IgD-negative memory B cell (primary cell): ENCODE measurements at regions not wholly inside any gene's neighbourhood (a gene's known extent, or its start where the extent isn't known, plus 50 kb on each side); places are given as distances from the start of the nearest gene placed in this dataset.
A peak's percentile ranks its signal among the peaks of the same experiment; 100 is the strongest.

Source experiments
- H3K27ac Mint-ChIP-seq, 3 donors: one replicate each; pipeline ENCODE4 v1.8.0; 2020 to 2022; ENCODE audit warnings: mild to moderate bottlenecking in 3 of 3, mixed read lengths in 3 of 3, moderate library complexity in 1 of 3
- H3K27me3 Mint-ChIP-seq: one replicate; pipeline ENCODE4 v1.8.0; 2021; ENCODE audit warnings: mixed read lengths
- H3K36me3 Mint-ChIP-seq: one replicate; pipeline ENCODE4 v1.8.0; 2020; ENCODE audit warnings: mild to moderate bottlenecking, mixed read lengths
- H3K4me1 Mint-ChIP-seq, 3 donors: one replicate each; pipeline ENCODE4 v1.8.0; 2020 to 2022; ENCODE audit warnings: mixed read lengths in 3 of 3, mild to moderate bottlenecking in 1 of 3
- H3K4me3 Mint-ChIP-seq, 4 donors: one replicate each; pipeline ENCODE4 v1.8.0; 2020 to 2022; ENCODE audit warnings: mild to moderate bottlenecking in 4 of 4, mixed read lengths in 4 of 4, moderate library complexity in 3 of 4
- H3K9me3 Mint-ChIP-seq, 3 donors: one replicate each; pipeline ENCODE4 v1.8.0; 2020 to 2021; ENCODE audit warnings: mixed read lengths in 3 of 3, mild to moderate bottlenecking in 1 of 3

DNA sequence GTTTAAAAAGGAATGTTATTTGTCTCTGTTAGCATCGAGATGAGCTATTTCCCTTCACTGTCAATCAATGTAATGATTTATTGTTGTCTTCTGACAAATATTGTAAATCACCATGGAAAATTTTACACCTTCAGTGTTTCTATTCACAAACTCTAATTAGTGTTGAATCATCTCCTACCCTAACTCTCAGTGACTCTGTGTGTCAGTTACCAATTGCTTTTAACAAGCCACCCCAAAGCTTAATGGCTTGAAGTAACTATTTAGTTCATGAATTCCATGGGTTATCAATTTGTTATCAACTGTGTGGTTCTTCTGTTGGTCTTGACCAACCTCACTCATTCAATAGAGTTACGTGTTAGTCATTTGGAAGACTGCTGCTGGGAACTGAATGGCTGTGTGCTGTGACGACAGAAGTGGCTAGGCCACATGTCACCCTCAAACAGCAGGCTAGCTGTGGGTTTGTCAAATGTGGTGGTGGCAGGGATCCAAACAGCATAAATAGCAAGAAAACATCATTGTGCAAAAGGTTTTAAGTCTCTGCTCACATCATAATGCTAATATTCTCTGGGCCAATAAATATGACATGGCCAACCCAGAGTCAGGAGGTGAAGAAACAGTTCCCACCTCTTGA is 910.8 kb upstream of the CDH2 start:
- Mint-ChIP-seq H3K27me3 (no peaks in the 10 kb centered on the region), H3K36me3 (no peaks in the 10 kb centered on the region), H3K4me3 (no peak overlapping the region), H3K27ac (no peak overlapping the region), H3K4me1 (no peaks in the 10 kb centered on the region), H3K9me3 (peaks cover 2 to 12% (median 2%) of the 10 kb centered on the region in 3 donors)

DNA sequence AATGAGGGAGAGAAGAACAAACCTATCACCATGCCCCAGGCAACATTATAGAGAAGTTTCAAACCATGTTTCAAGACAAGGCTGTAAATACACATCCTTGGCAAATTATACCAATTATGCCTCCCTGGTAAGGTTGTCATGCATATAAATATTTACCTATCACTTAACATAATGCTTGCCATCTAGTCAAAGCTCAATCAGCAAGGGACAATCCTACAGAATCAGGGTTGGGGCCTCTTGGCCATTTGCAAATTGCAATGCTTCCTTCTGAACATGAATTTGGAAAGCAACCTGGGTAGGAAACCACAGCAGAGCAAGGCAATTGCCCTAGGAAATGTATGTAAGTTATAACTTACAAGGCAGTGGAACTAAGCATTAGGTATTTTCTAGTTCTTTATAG is 907.2 kb upstream of the CDH2 start:
- Mint-ChIP-seq H3K27ac (no peak overlapping the region), H3K36me3 (no peaks in the 10 kb centered on the region), H3K27me3 (no peaks in the 10 kb centered on the region), H3K9me3 (peaks cover 2 to 5% (median 2%) of the 10 kb centered on the region in 3 donors), H3K4me1 (no peaks in the 10 kb centered on the region), H3K4me3 (no peak overlapping the region)

DNA sequence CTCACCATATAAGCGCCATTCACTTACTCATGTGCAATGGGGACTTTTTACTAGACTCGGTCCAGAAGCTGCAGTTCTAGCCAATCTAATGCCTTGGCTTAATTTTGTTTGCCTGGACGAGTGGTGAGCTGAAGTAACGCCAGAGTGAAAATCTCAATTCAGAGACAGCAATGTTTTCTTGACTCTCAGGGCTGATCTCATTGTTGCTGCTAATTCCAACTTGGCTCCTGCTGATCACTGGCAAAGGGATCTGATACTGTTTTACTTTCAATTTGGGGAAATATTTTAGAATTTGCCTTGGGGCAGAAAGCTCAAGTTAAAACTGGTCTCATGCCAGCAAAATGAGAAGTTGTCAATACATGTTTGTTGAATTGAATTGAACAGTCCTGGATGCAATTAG is 906.6 kb upstream of the CDH2 start:
- no peaks in the 10 kb centered on the region for H3K27me3 Mint-ChIP-seq
- no peak overlapping the region for H3K4me3 Mint-ChIP-seq
- H3K9me3 Mint-ChIP-seq = peaks cover 2 to 6% (median 2%) of the 10 kb centered on the region in 3 donors
- no peaks in the 10 kb centered on the region for H3K36me3 Mint-ChIP-seq
- H3K27ac Mint-ChIP-seq = no peak overlapping the region
- H3K4me1 Mint-ChIP-seq = no peaks in the 10 kb centered on the region

DNA sequence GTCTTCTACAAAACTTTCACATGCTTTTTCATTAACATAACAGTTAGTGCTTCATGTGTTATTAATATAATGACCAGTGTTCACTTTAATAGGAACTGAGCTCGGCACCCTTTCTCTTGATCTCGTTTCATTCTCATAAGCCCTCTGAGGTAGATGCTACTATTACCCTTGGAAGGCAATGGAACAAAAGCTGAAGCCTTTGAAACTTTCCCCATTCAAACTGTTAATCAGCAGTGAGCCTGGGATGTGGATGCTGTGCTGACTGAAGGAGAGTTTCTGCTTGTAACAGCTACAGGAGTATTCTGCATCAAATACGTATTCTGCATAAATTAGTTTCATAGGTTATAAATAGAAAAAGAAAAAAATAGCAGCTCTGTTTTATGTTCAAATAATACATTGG is 904.0 kb upstream of the CDH2 start:
- peaks cover 1 to 8% (median 3%) of the 10 kb centered on the region in 3 donors for H3K9me3 Mint-ChIP-seq
- H3K4me1 Mint-ChIP-seq = no peaks in the 10 kb centered on the region
- H3K27ac Mint-ChIP-seq = no peak overlapping the region
- no peaks in the 10 kb centered on the region for H3K27me3 Mint-ChIP-seq
- no peaks in the 10 kb centered on the region for H3K36me3 Mint-ChIP-seq
- no peak overlapping the region for H3K4me3 Mint-ChIP-seq

DNA sequence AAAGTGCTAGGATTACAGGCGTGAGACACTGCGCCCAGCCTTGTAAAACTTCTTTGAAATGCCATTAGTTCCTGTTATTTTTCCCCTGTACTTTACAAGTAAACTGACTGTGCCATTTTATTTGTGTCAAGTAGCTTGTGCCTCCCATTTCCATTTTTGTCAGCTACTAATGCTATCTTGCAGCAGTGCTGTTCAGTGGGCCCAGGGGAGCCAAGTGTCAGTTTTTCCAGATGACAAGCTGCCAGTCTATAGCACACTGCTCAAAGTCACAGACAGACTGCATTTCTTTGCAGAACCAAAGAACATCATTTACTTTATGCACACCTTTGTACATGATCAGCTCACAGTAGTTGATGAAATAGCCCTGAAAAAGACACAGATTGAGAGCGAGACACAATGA is 901.3 kb upstream of the CDH2 start:
- no peaks in the 10 kb centered on the region for H3K4me1 Mint-ChIP-seq
- H3K4me3 Mint-ChIP-seq = peak overlapping the region in 1 of 4 donors; percentile 9
- H3K27me3 Mint-ChIP-seq = no peaks in the 10 kb centered on the region
- peaks cover 1 to 8% (median 3%) of the 10 kb centered on the region in 3 donors for H3K9me3 Mint-ChIP-seq
- no peaks in the 10 kb centered on the region for H3K36me3 Mint-ChIP-seq
- no peak overlapping the region for H3K27ac Mint-ChIP-seq

DNA sequence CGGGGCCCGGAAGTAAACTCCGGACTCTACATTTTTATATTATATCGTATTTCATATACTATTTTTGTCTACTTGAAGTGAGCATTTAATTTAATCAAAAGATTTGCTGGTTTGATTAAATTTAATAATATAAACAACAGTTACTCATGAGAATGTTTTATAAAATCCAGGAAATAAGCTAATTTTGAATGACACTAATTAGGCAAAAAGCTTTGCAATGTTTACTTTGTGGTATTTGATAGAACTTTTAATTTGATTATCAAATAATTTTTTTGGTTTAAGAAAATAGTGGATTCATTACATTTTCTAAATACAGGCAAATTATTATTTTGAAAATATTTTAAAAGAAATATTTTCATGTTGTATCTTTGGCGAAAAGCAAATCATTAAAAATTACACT is 900.4 kb upstream of the CDH2 start:
- Mint-ChIP-seq H3K4me3 (no peak overlapping the region), H3K9me3 (peaks cover 1 to 10% (median 3%) of the 10 kb centered on the region in 3 donors), H3K36me3 (no peaks in the 10 kb centered on the region), H3K27ac (no peak overlapping the region), H3K4me1 (no peaks in the 10 kb centered on the region), H3K27me3 (no peaks in the 10 kb centered on the region)

DNA sequence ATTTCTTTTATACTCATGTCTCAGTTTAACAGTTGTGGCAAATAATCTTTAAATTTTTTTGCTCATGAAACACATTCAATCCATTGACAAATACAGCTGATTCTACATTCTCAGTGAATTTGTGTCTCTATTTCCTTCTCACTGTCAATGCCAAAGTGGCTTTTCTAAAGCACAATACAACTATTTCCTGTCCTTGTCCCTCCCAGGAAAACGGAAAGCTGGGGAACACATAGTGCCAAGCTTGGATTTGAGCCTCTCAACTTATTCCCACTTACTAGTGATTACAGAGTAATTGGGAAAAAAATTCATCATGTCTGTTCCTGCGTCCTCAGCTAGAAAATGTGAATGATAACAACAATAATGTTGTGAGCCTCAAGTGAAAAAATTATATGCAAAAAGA is 899.7 kb upstream of the CDH2 start:
- Mint-ChIP-seq H3K4me1 (no peaks in the 10 kb centered on the region), H3K36me3 (no peaks in the 10 kb centered on the region), H3K27ac (no peak overlapping the region), H3K4me3 (no peak overlapping the region), H3K27me3 (no peaks in the 10 kb centered on the region), H3K9me3 (peaks cover 1 to 17% (median 3%) of the 10 kb centered on the region in 3 donors)

DNA sequence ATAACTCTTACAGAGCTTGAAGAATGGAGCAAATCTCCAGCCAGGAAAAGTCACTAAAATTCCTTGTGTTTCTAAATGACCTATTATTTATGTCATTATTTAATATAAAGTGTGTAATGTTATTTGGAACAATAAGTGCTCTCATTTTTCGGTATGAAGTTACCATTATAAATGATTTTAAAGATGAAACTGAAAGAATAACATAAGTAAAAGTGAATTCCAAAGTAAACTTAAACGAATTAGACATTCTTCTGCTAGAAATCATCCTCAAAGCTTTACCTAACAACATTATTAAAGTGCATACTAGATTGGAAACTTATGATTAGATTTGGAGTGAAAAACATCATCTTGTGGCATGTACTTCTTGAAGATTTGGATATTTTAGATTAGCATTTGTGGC is 897.2 kb upstream of the CDH2 start:
- no peaks in the 10 kb centered on the region for H3K36me3 Mint-ChIP-seq
- H3K4me3 Mint-ChIP-seq = no peak overlapping the region
- peaks cover 3 to 17% (median 4%) of the 10 kb centered on the region in 3 donors for H3K9me3 Mint-ChIP-seq
- H3K27me3 Mint-ChIP-seq = no peaks in the 10 kb centered on the region
- no peak overlapping the region for H3K27ac Mint-ChIP-seq
- H3K4me1 Mint-ChIP-seq = no peaks in the 10 kb centered on the region

DNA sequence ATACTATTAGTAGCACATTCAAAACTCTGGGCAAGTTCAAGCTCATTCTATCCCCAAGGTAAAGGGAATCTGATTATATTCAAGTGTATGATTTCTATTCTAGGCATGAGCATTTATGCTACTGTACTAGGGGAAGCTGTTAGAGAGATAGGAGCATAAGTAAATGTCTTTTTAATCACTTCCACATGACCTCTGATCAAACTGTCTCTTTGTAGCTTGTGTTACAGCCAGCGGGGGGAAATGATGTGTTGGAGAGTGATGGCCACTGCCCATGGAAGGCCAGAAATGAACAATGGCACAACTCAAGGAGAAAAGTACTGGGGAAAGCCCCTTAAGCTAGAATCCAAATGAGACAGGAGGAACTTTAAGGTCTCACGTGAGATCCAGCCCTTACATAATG is 894.9 kb upstream of the CDH2 start:
- peaks cover 0 to 13% (median 5%) of the 10 kb centered on the region in 3 donors for H3K9me3 Mint-ChIP-seq
- H3K27ac Mint-ChIP-seq = no peak overlapping the region
- no peaks in the 10 kb centered on the region for H3K36me3 Mint-ChIP-seq
- H3K4me1 Mint-ChIP-seq = no peaks in the 10 kb centered on the region
- no peak overlapping the region for H3K4me3 Mint-ChIP-seq
- H3K27me3 Mint-ChIP-seq = no peaks in the 10 kb centered on the region

DNA sequence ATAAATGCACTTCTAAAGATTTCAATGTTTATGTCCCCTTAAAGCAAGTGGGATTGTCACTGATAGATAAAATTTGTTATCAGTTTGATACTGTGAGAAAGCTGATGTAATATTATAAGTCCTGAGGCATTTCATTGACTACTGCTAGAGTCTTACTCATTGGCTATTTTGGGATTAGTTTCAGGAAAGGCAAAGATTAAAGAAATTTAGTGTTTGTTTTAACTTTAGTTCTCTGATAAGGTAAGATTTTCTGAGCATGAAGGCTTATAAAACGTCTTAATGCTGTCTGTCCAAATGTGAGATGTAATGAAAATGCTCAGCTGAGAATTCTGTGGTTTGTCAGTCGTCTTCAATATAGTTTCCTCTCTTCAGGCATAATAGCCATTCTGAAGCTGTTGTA is 886.4 kb upstream of the CDH2 start:
- Mint-ChIP-seq H3K27ac (no peak overlapping the region), H3K27me3 (no peaks in the 10 kb centered on the region), H3K4me3 (no peak overlapping the region), H3K9me3 (peaks cover 1 to 12% (median 3%) of the 10 kb centered on the region in 3 donors), H3K36me3 (no peaks in the 10 kb centered on the region), H3K4me1 (no peaks in the 10 kb centered on the region)

DNA sequence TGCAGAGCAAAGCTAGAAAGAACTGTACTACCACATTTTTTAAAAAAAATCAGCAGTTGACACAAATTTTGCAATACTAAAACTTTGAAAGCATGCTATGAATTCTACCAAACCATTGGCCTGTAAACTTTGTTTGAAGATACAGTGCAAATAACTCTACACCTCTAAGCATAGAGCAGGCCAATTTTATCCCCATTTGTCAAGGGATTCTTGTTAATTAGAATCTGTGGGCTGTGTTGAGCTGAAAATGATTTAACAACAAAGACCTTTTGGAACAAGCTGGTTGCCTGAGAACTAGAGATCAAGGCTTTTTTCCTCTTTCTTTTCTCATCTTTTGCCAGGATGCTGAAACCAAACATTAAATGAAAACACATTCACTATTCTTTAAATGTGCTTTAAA is 886.0 kb upstream of the CDH2 start:
- Mint-ChIP-seq H3K9me3 (peaks cover 0 to 12% (median 1%) of the 10 kb centered on the region in 3 donors), H3K4me1 (no peaks in the 10 kb centered on the region), H3K4me3 (no peak overlapping the region), H3K27ac (no peak overlapping the region), H3K27me3 (no peaks in the 10 kb centered on the region), H3K36me3 (no peaks in the 10 kb centered on the region)

DNA sequence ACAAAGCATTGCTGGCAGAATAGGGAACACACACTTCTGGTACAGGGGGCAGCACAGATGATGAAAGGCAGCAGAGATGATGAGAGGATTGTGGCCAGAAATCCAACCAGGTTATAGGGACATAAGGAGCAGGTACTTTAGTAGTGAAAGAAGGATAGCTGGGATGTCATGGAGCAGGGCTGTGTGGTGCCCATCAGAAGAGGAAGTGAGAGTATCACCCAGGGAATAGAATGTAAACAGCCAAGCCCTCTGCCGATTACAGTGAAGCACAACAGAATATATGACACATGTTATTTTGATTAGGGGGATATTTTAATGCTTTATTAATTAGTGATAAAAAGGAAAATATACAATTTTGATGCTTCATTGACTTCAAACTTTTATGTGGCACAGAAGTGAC is 883.4 kb upstream of the CDH2 start:
- H3K27ac Mint-ChIP-seq = no peak overlapping the region
- H3K27me3 Mint-ChIP-seq = no peaks in the 10 kb centered on the region
- H3K4me3 Mint-ChIP-seq = no peak overlapping the region
- no peaks in the 10 kb centered on the region for H3K4me1 Mint-ChIP-seq
- peaks cover 0 to 9% (median 1%) of the 10 kb centered on the region in 3 donors for H3K9me3 Mint-ChIP-seq
- H3K36me3 Mint-ChIP-seq = no peaks in the 10 kb centered on the region

DNA sequence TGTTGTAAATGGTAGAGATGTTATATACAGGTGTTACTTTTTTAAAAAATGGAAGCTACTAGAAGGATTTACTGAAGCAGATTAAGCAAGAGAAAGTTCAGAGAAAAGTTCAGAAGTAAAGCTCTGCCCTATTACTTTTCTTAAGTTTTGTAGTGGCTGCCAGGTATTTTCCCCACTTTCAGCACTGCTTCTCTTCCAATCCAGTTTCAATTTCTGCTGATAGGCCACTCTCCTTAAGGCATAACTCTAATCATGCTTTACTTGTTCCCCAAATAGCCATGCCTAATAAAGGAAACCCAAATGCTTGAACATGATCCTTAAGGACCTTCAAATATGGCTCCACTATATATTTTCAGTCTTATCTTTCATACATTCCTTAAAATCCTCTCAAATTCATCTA is 880.8 kb upstream of the CDH2 start:
- Mint-ChIP-seq H3K9me3 (peaks cover 0 to 9% (median 1%) of the 10 kb centered on the region in 3 donors), H3K27me3 (no peaks in the 10 kb centered on the region)

DNA sequence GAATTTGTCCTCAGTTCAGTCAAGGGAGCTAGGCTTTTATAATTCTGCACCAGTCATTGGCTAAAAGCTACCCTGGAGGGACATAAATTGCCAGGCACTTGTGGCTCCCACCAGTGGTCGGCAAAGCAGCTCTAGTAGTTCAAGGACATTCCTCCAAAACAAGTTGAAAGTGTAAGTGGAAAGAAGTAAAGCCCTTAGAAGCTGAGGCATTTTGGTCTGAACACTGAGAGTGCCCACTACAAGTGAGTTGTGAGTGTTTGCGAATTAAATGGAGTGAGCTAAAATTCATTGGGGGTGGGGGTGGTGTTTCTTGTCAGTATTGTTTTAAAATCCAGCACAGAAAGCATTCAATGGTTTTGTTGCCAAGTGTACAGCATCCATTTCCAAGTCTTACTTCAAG is 879.9 kb upstream of the CDH2 start:
- Mint-ChIP-seq H3K27me3 (no peaks in the 10 kb centered on the region), H3K27ac (no peak overlapping the region), H3K9me3 (peaks cover 0 to 6% (median 1%) of the 10 kb centered on the region in 3 donors), H3K36me3 (no peaks in the 10 kb centered on the region), H3K4me1 (no peaks in the 10 kb centered on the region), H3K4me3 (no peak overlapping the region)

More for the DNA sequence above, 880.8 kb upstream of the CDH2 start:
- H3K4me3 Mint-ChIP-seq = no peak overlapping the region
- no peak overlapping the region for H3K27ac Mint-ChIP-seq
- H3K36me3 Mint-ChIP-seq = no peaks in the 10 kb centered on the region
- no peaks in the 10 kb centered on the region for H3K4me1 Mint-ChIP-seq

DNA sequence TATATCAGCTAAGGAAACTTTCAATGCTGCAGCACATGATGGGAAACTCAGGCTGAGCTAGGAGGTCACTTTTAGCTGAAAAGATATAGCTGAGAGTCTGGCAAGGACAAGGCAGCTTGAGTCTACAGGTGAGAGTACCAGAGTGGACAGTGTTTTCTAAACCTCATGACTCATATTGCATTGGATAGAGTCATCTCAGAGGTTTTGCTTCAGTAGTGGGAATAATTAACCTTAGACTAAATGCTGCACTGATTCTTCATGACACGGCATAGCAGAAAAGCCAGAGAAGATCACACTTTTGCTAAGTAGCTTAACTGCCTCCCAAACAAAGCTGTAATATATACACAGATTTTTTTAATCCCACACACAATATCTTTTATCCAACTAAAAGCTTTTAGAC is 865.0 kb upstream of the CDH2 start:
- Mint-ChIP-seq H3K27ac (no peak overlapping the region), H3K27me3 (no peaks in the 10 kb centered on the region), H3K4me1 (no peaks in the 10 kb centered on the region), H3K9me3 (peaks cover 3 to 18% (median 5%) of the 10 kb centered on the region in 3 donors), H3K4me3 (no peak overlapping the region), H3K36me3 (no peaks in the 10 kb centered on the region)

DNA sequence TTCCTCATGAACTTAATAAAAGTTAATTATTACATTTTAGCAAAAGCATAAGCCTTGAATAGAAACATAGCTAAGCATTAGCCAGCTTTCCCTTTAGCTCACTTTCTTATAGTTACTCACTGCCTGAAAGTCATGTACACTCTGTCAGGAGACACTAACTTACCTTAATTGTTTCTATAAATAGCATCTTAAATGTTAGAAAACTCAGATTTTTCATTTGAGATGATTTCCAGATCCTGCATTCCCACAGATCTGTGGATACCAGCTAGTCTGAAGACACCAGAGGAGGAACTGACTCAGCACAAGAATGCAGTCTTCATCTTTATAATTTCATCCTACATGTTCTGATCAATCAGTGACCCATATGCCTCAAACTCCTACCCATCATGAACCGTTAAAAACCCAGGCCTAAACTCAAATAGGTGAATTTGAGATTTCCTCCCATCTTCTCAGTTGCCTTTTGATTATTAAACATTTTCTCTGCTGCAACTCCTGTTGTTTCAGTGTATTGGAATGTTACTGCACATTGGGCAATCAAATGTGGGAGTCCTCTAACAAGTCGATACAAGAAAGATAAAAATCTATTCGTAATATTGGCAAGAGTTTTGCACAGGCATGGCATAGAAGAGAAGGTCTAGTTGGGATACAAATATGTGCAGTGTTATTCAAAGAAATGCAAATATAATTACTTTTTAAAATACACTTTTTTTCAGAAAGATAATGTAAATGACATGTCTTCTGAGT is 857.4 kb upstream of the CDH2 start:
- H3K4me1 Mint-ChIP-seq = no peaks in the 10 kb centered on the region
- H3K27me3 Mint-ChIP-seq = no peaks in the 10 kb centered on the region
- H3K27ac Mint-ChIP-seq = no peak overlapping the region

More for the DNA sequence above, 857.4 kb upstream of the CDH2 start:
- H3K36me3 Mint-ChIP-seq = no peaks in the 10 kb centered on the region
- no peak overlapping the region for H3K4me3 Mint-ChIP-seq
- H3K9me3 Mint-ChIP-seq = peaks cover under 1 to 3% (median under 1%) of the 10 kb centered on the region in 3 donors
